ENCODE measurements at regions not wholly inside any gene's neighbourhood (a gene's known extent, or its start where the extent isn't known, plus 50 kb on each side); places are given as distances from the start of the nearest gene placed in this dataset.

- TF ChIP-seq CTCF (IDR thresholded peaks at IDR 0.05) (no peak), POLR2A (IDR thresholded peaks at IDR 0.05) (no peak)
Measured at GRCh38 chr14:43591776-43592175, 915.3 kb downstream of the FSCB start.
